DMS53 treated with DMSO at 0.1 percent for 48 hours (cell line): ENCODE measurements at regions not wholly inside any gene's neighbourhood (a gene's known extent, or its start where the extent isn't known, plus 50 kb on each side); places are given as distances from the start of the nearest gene placed in this dataset.

Source experiments
- DNase-seq: peaks from one replicate; lab custom pipeline; 2025; ENCODE audit not compliant: unreplicated experiment; lab: John Stamatoyannopoulos, UW

GRCh38 chrX:109312757-109313156 lies 169.1 kb downstream of the GUCY2F start:
- no peak for DNase-seq

- DNase-seq: no peak
Measured at GRCh38 chrX:109310031-109310430, 171.9 kb downstream of the GUCY2F start.

- DNase-seq: no peak
Measured at GRCh38 chrX:109301177-109301576, 180.7 kb downstream of the GUCY2F start.

- no peak for DNase-seq
Measured at GRCh38 chrX:109300415-109300814, 181.5 kb downstream of the GUCY2F start.

- DNase-seq: no peak
Measured at GRCh38 chrX:109299091-109299490, 182.8 kb downstream of the GUCY2F start.

GRCh38 chrX:109294097-109294814 lies 187.6 kb downstream of the GUCY2F start:
- DNase-seq: no peak

GRCh38 chrX:109283870-109284269 lies 198.0 kb downstream of the GUCY2F start:
- DNase-seq: no peak

GRCh38 chrX:109281483-109282275 lies 200.2 kb downstream of the GUCY2F start:
- no peak for DNase-seq

- no peak for DNase-seq
Measured at GRCh38 chrX:109274806-109275205, 207.1 kb downstream of the GUCY2F start.

GRCh38 chrX:109270580-109271484 lies 211.1 kb downstream of the GUCY2F start:
- DNase-seq: no peak

- no peak for DNase-seq
Measured at GRCh38 chrX:109268340-109268739, 213.5 kb downstream of the GUCY2F start.

- no peak for DNase-seq
Measured at GRCh38 chrX:109266034-109266433, 215.9 kb downstream of the GUCY2F start.

- no peak for DNase-seq
Measured at GRCh38 chrX:109264878-109265277, 217.0 kb downstream of the GUCY2F start.

- DNase-seq: no peak
Measured at GRCh38 chrX:109261279-109261678, 220.6 kb downstream of the GUCY2F start.

GRCh38 chrX:109252789-109253188 lies 229.1 kb downstream of the GUCY2F start:
- DNase-seq: no peak

GRCh38 chrX:109218761-109219160 lies 263.1 kb downstream of the GUCY2F start:
- DNase-seq: no peak

- no peak for DNase-seq
Measured at GRCh38 chrX:109199726-109200125, 282.2 kb downstream of the GUCY2F start.

GRCh38 chrX:109190542-109190941 lies 291.3 kb downstream of the GUCY2F start:
- DNase-seq: no peak

GRCh38 chrX:109187473-109188168 lies 294.3 kb downstream of the GUCY2F start:
- no peak for DNase-seq

- DNase-seq: no peak
Measured at GRCh38 chrX:109186939-109187338, 294.9 kb downstream of the GUCY2F start.
